SK-N-MC (cell line): ENCODE measurements at regions not wholly inside any gene's neighbourhood (a gene's known extent, or its start where the extent isn't known, plus 50 kb on each side); places are given as distances from the start of the nearest gene placed in this dataset.

Experiments
- EZH2 ChIP-seq: fragments of 200-600 bp; sonication (generic); IDR thresholded peaks from one replicate; pipeline ENCODE4 v1.6.1; 2017; ENCODE audit warnings: antibody characterized with exemption
- FOXP2 ChIP-seq: optimal IDR thresholded peaks from 2 replicates; pipeline ENCODE3; 2011; ENCODE audit warnings: mild to moderate bottlenecking, moderate library complexity; ENCODE audit not compliant: insufficient read depth; ENCODE audit errors: extremely low read length, control extremely low read depth
- POLR2AphosphoS5 ChIP-seq: IDR thresholded peaks from 2 replicates; pipeline ENCODE4 v1.6.1; 2012; ENCODE audit warnings: mild to moderate bottlenecking, low read depth, low read length, borderline replicate concordance

- TF ChIP-seq POLR2AphosphoS5 (no peak), FOXP2 (no peak), EZH2 (no peak)
These were observed 529.7 kb downstream of the IGSF11 start for GRCh38 chr3:118504906-118505305.
